MM.1S (cell line): ENCODE measurements at regions not wholly inside any gene's neighbourhood (a gene's known extent, or its start where the extent isn't known, plus 50 kb on each side); places are given as distances from the start of the nearest gene placed in this dataset.

Source experiments
- DNase-seq: peaks from one replicate; pipeline ENCODE4 v3.0.0-alpha.2; 2015
- H2AFZ ChIP-seq: fragments of 300-600 bp; sonication (generic); 2 replicates; pipeline ENCODE4 v1.6.0; 2016; ENCODE audit warnings: antibody characterized with exemption, low read length
- H3F3A ChIP-seq: fragments of 300-600 bp; sonication (generic); 2 replicates; pipeline ENCODE4 v1.6.1; 2016; ENCODE audit warnings: mild to moderate bottlenecking, antibody characterized with exemption, low read length, moderate library complexity, mixed read lengths; ENCODE audit not compliant: insufficient read depth
- H3K27ac ChIP-seq: fragments of 300-600 bp; sonication (generic); 2 replicates; pipeline ENCODE4 v1.5.1; 2016; ENCODE audit warnings: mild to moderate bottlenecking, low read length
- H3K27me3 ChIP-seq: fragments of 300-600 bp; sonication (generic); replicated peaks from 2 replicates; pipeline ENCODE4 v1.6.0; 2016; ENCODE audit warnings: low read length; ENCODE audit not compliant: insufficient read depth
- H3K36me3 ChIP-seq: fragments of 300-600 bp; sonication (generic); replicated peaks from 2 replicates; pipeline ENCODE4 v1.6.1; 2016; ENCODE audit warnings: mild to moderate bottlenecking, low read length, mixed read lengths; ENCODE audit not compliant: insufficient read depth
- H3K4me1 ChIP-seq: fragments of 300-600 bp; sonication (generic); 2 replicates; pipeline ENCODE4 v1.6.1; 2016; ENCODE audit warnings: low read length, mixed read lengths
- H3K4me2 ChIP-seq: fragments of 300-600 bp; sonication (generic); 2 replicates; pipeline ENCODE4 v1.6.0; 2016; ENCODE audit warnings: low read depth, low read length
- H3K4me3 ChIP-seq: fragments of 300-600 bp; sonication (generic); 2 replicates; pipeline ENCODE4 v1.5.1; 2016; ENCODE audit warnings: low read length, mixed read lengths
- H3K79me2 ChIP-seq: fragments of 300-600 bp; sonication (generic); 2 replicates; pipeline ENCODE4 v1.6.1; 2016; ENCODE audit warnings: mixed run types, low read length, mixed read lengths
- H3K9ac ChIP-seq: fragments of 300-600 bp; sonication (generic); 2 replicates; pipeline ENCODE4 v1.6.1; 2016; ENCODE audit warnings: low read length, mixed read lengths
- H3K9me2 ChIP-seq: fragments of 300-600 bp; sonication (generic); replicated peaks from 2 replicates; pipeline ENCODE4 v1.6.1; 2016; ENCODE audit warnings: mild to moderate bottlenecking, low read length, mixed read lengths; ENCODE audit not compliant: insufficient read depth
- H3K9me3 ChIP-seq: fragments of 300-600 bp; sonication (generic); replicated peaks from 2 replicates; pipeline ENCODE4 v1.6.1; 2016; ENCODE audit warnings: mild to moderate bottlenecking, low read length, mixed read lengths; ENCODE audit not compliant: insufficient read depth
- H4K20me1 ChIP-seq: fragments of 300-600 bp; sonication (generic); 2 replicates; pipeline ENCODE4 v1.6.1; 2016; ENCODE audit warnings: mild to moderate bottlenecking, low read length, moderate library complexity, mixed read lengths; ENCODE audit not compliant: insufficient read depth
- EZH2 ChIP-seq: fragments of 300-600 bp; sonication (generic); optimal IDR thresholded peaks from 2 replicates; pipeline ENCODE3; 2017; ENCODE audit warnings: low read depth, mild to moderate bottlenecking, antibody characterized with exemption, low read length, mixed read lengths
- EZH2phosphoT487 ChIP-seq: fragments of 300-600 bp; sonication (generic); IDR thresholded peaks from 2 replicates; pipeline ENCODE4 v1.6.1; 2018; ENCODE audit warnings: antibody characterized with exemption, low read length
- TF ChIP-seq, protein P1 (sequence below): fragments of 300-600 bp; sonication (generic); IDR thresholded peaks from 2 replicates; pipeline ENCODE4 v1.5.1; 2016; ENCODE audit warnings: antibody characterized with exemption, low read length, mixed read lengths

DNA sequence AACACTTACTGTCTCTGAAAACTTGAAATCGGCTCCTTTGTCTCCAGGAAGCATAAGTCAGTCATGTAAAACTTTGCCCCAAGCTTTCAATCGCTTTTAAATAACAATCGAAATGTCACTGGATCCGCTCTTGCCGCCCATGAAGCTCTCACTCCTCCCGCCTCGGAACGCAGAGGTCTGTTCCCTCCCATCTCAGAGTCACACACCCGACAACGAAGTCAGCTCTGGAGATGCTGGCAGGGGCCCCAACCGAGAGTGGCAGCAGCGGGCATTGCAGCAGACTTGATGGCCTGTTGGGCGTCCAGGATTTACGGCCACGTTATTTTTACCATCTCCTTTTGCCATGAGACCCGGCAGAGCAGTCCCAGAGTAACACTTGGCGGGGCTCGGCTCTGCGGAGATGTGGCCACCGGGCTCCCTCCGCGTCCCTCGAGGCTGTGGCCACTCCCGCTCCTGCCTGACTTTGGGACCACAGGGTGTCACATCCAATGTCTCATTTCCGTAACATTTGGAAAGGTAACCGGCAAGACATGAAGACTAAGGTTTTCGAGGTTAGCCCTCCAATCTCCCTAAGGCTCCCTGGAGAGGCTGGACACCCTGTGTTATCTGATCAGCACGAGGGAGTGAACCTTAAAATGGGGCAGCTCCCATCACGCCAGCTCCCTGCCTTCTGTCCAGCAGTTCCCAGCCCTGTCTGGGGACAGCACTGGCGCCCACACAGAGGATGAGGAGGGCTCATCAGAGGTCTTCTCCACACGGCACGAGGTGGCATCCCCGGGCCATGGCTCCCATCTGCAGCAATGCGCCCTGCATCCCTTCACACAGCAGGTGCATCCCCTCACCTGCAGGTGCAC, 62.8 kb upstream of the ADGRA1 start:
- DNase-seq: no peak
- no peak for TF ChIP-seq EZH2phosphoT487
- TF ChIP-seq, protein P1, sequence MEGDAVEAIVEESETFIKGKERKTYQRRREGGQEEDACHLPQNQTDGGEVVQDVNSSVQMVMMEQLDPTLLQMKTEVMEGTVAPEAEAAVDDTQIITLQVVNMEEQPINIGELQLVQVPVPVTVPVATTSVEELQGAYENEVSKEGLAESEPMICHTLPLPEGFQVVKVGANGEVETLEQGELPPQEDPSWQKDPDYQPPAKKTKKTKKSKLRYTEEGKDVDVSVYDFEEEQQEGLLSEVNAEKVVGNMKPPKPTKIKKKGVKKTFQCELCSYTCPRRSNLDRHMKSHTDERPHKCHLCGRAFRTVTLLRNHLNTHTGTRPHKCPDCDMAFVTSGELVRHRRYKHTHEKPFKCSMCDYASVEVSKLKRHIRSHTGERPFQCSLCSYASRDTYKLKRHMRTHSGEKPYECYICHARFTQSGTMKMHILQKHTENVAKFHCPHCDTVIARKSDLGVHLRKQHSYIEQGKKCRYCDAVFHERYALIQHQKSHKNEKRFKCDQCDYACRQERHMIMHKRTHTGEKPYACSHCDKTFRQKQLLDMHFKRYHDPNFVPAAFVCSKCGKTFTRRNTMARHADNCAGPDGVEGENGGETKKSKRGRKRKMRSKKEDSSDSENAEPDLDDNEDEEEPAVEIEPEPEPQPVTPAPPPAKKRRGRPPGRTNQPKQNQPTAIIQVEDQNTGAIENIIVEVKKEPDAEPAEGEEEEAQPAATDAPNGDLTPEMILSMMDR: no peak
- TF ChIP-seq EZH2: no peak
- Histone ChIP-seq H3K27ac (no peak overlapping the region), H3K4me2 (no peak overlapping the region), H4K20me1 (no peaks in the 10 kb centered on the region), H3F3A (no peaks in the 10 kb centered on the region), H3K9me3 (no peaks in the 10 kb centered on the region), H3K9me2 (no peaks in the 10 kb centered on the region), H3K27me3 (peaks cover 63% of the 10 kb centered on the region), H3K4me3 (no peak overlapping the region), H3K79me2 (no peaks in the 10 kb centered on the region), H2AFZ (no peak overlapping the region), H3K4me1 (no peaks in the 10 kb centered on the region), H3K9ac (no peak overlapping the region), H3K36me3 (no peaks in the 10 kb centered on the region)

DNA sequence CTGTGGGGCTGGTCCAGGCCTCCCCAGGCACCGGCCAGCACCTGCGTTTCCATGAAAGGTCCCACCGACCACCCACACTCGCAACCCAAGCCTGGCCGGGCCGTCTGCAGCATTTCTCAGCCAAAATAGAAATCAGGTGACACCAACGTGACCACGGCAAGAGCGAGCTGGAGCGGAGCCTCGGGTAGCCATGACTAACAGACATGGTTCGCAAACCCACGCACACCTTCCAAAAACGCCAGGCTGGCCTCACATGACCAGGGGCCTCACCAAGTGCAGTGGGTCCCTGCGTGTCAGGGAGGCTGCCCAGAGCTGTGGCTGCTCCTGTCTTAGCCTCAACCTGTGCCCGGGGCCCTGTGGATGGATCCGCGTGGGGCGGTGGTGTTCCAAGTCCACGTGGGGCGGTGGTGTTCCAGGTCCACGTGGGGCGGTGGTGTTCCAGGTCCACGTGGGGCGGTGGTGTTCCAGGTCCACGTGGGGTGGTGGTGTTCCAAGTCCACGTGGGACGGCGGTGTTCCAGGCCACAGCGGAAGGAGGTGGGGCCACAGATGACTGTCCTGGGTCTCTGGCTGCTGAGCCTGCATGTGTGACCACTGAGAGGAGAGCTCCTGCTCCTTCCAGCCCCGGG, 64.4 kb upstream of the ADGRA1 start:
- Histone ChIP-seq H3K36me3 (no peaks in the 10 kb centered on the region), H3K4me1 (no peaks in the 10 kb centered on the region), H3K9me2 (no peaks in the 10 kb centered on the region), H3F3A (no peaks in the 10 kb centered on the region), H3K9ac (no peak overlapping the region), H3K27me3 (peaks cover 65% of the 10 kb centered on the region), H3K4me3 (no peak overlapping the region), H2AFZ (no peak overlapping the region), H3K79me2 (no peaks in the 10 kb centered on the region), H3K9me3 (no peaks in the 10 kb centered on the region), H4K20me1 (no peaks in the 10 kb centered on the region), H3K4me2 (no peak overlapping the region), H3K27ac (no peak overlapping the region)
- TF ChIP-seq EZH2: no peak
- no peak for TF ChIP-seq EZH2phosphoT487
- TF ChIP-seq, protein P1: no peak
- no peak for DNase-seq

DNA sequence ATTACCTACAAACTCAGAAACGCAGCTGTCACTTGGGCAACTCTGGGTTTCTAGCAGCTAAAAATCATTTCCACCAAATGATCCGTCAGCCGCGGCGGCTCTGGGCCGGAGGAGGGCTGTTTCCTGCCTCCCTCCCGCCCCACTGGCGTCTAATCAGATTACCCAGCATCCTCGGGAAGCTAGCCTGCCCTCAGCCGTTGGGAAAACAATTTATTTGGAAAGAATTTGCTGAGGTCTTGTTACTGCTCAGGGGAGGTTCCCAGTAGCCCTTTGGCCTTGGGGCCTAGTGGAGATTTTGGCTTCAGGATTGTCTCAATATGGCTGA, 65.0 kb upstream of the ADGRA1 start:
- H3K79me2 ChIP-seq: no peaks in the 10 kb centered on the region
- H3K4me2 ChIP-seq: no peak overlapping the region

More for the DNA sequence above, 65.0 kb upstream of the ADGRA1 start:
- no peaks in the 10 kb centered on the region for H4K20me1 ChIP-seq
- no peak overlapping the region for H2AFZ ChIP-seq
- H3K36me3 ChIP-seq: no peaks in the 10 kb centered on the region
- H3K27me3 ChIP-seq: peaks cover 65% of the 10 kb centered on the region
- H3K4me1 ChIP-seq: no peaks in the 10 kb centered on the region
- DNase-seq: no peak
- no peaks in the 10 kb centered on the region for H3K9me3 ChIP-seq
- no peak overlapping the region for H3K27ac ChIP-seq
- no peak overlapping the region for H3K9ac ChIP-seq
- H3K4me3 ChIP-seq: no peak overlapping the region
- H3K9me2 ChIP-seq: no peaks in the 10 kb centered on the region
- TF ChIP-seq, protein P1: no peak
- no peak for TF ChIP-seq EZH2
- no peak for TF ChIP-seq EZH2phosphoT487
- H3F3A ChIP-seq: no peaks in the 10 kb centered on the region
